ENCODE measurements at regions not wholly inside any gene's neighbourhood (a gene's known extent, or its start where the extent isn't known, plus 50 kb on each side); places are given as distances from the start of the nearest gene placed in this dataset.

DNA sequence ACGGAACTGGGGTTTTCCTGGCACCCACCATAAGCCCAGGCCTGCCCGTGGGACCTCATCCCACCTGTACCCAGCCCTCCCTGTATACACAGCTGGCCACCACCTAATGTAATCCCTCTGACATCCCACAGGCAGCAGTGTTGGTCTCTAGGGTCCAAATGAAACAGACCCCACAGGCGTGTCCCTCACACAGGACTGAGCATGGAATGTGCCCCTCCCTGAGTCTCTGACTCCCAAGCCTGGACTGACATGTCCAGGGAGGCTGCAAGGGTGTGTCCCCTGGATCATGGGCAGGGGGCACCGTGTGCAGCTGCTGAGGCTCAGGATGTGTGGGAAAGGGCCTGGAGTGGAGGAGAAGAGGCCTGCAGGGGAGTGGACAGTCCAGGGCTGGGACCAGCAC, 50.6 kb upstream of the PPARA start:
- peak; percentile 0; the same call in 1 of the 3 replicates for ATAC-seq

DNA sequence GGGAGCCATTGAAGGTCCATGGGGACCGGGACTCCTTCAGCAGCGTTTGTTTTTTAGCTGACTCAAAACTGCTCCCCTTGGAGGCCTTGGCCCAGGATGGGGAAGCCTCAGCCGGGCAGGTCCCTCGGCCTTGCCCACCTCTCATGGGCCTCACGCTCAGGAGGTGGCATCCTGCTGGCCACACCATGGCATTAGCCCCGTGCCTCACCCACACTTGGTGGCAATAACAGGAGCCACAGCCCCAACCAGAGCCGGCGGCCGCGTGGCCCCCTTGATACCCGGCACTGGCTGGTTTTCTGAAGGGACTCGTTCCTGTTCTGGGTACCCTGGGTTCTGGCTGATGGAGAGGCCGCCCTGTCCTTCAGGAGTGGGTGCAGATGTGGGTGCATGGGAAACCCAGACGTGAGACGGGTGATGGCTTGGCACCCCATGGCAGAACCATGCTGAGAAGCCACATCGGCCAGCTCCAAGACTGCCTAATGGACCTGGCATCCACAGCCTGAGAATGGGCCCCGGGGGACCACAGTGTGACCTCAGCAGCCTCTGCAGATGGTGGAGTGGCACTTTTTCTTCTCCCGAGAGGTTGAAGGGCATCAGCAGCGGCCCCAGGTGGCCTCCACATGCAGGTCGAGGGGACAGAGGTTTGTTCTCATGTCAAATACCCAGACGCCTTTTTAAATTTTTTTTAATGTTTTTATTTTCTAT, 49.8 kb upstream of the PPARA start:
- TF ChIP-seq GLIS3 (CRISPR knock-in tag; IDR thresholded peaks at IDR 0.05) (no peak), BACH2 (CRISPR knock-in tag; IDR thresholded peaks at IDR 0.05; ENCODE audit: borderline replicate concordance) (no peak), ZNF70 (CRISPR knock-in tag; IDR thresholded peaks at IDR 0.05) (no peak), ISL1 (CRISPR knock-in tag; IDR thresholded peaks at IDR 0.05) (no peak), OSR1 (CRISPR knock-in tag; IDR thresholded peaks at IDR 0.05) (no peak), RARB (CRISPR knock-in tag; IDR thresholded peaks at IDR 0.05) (no peak), PPARA (CRISPR knock-in tag; IDR thresholded peaks at IDR 0.05; ENCODE audit: borderline replicate concordance) (no peak), TOX (CRISPR knock-in tag; IDR thresholded peaks at IDR 0.05; ENCODE audit: borderline replicate concordance) (no peak), ARNTL (CRISPR knock-in tag; IDR thresholded peaks at IDR 0.05; ENCODE audit: borderline replicate concordance, low read depth) (no peak), ESRRG (CRISPR knock-in tag; IDR thresholded peaks at IDR 0.05) (no peak)
- ATAC-seq = no peak

More for the DNA sequence above, 50.6 kb upstream of the PPARA start:
- TF ChIP-seq ZFP30 (CRISPR knock-in tag; IDR thresholded peaks at IDR 0.05) = no peak
- TF ChIP-seq OSR1 (CRISPR knock-in tag; IDR thresholded peaks at IDR 0.05) = no peak
- no peak for TF ChIP-seq GLIS3 (CRISPR knock-in tag; IDR thresholded peaks at IDR 0.05)
- no peak for TF ChIP-seq CSDC2 (CRISPR knock-in tag; IDR thresholded peaks at IDR 0.05)
- TF ChIP-seq, protein P1, sequence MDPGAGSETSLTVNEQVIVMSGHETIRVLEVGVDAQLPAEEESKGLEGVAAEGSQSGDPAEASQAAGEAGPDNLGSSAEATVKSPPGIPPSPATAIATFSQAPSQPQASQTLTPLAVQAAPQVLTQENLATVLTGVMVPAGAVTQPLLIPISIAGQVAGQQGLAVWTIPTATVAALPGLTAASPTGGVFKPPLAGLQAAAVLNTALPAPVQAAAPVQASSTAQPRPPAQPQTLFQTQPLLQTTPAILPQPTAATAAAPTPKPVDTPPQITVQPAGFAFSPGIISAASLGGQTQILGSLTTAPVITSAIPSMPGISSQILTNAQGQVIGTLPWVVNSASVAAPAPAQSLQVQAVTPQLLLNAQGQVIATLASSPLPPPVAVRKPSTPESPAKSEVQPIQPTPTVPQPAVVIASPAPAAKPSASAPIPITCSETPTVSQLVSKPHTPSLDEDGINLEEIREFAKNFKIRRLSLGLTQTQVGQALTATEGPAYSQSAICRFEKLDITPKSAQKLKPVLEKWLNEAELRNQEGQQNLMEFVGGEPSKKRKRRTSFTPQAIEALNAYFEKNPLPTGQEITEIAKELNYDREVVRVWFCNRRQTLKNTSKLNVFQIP (CRISPR knock-in tag; IDR thresholded peaks at IDR 0.05; ENCODE audit: borderline replicate concordance, low read depth) = no peak
- TF ChIP-seq ZNF70 (CRISPR knock-in tag; IDR thresholded peaks at IDR 0.05) = no peak
- no peak for TF ChIP-seq ZFP3 (CRISPR knock-in tag; IDR thresholded peaks at IDR 0.05)
- TF ChIP-seq, protein P2, sequence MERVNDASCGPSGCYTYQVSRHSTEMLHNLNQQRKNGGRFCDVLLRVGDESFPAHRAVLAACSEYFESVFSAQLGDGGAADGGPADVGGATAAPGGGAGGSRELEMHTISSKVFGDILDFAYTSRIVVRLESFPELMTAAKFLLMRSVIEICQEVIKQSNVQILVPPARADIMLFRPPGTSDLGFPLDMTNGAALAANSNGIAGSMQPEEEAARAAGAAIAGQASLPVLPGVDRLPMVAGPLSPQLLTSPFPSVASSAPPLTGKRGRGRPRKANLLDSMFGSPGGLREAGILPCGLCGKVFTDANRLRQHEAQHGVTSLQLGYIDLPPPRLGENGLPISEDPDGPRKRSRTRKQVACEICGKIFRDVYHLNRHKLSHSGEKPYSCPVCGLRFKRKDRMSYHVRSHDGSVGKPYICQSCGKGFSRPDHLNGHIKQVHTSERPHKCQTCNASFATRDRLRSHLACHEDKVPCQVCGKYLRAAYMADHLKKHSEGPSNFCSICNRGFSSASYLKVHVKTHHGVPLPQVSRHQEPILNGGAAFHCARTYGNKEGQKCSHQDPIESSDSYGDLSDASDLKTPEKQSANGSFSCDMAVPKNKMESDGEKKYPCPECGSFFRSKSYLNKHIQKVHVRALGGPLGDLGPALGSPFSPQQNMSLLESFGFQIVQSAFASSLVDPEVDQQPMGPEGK (CRISPR knock-in tag; IDR thresholded peaks at IDR 0.05; ENCODE audit: borderline replicate concordance) = no peak
- no peak for TF ChIP-seq PPARA (CRISPR knock-in tag; IDR thresholded peaks at IDR 0.05; ENCODE audit: borderline replicate concordance)
- TF ChIP-seq, protein P3, sequence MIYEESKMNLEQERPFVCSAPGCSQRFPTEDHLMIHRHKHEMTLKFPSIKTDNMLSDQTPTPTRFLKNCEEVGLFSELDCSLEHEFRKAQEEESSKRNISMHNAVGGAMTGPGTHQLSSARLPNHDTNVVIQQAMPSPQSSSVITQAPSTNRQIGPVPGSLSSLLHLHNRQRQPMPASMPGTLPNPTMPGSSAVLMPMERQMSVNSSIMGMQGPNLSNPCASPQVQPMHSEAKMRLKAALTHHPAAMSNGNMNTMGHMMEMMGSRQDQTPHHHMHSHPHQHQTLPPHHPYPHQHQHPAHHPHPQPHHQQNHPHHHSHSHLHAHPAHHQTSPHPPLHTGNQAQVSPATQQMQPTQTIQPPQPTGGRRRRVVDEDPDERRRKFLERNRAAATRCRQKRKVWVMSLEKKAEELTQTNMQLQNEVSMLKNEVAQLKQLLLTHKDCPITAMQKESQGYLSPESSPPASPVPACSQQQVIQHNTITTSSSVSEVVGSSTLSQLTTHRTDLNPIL (CRISPR knock-in tag; IDR thresholded peaks at IDR 0.05; ENCODE audit: low read depth) = no peak
- no peak for TF ChIP-seq RARB (CRISPR knock-in tag; IDR thresholded peaks at IDR 0.05)
